ENCODE measurements at regions not wholly inside any gene's neighbourhood (a gene's known extent, or its start where the extent isn't known, plus 50 kb on each side); places are given as distances from the start of the nearest gene placed in this dataset.

- DNase-seq, result no peak
- H3K4me1 ChIP-seq (replicated peaks in 1 of 2), result no peaks in the 10 kb centered on the region
- H3K27ac ChIP-seq, result no peak overlapping the region
- WGBS, 4 donors, result 82 to 95% (median 90%) methylated on average over 1 of the region's 1 CpG
- intact Hi-C loops (cut with DNase I), result no loop called here
- TF ChIP-seq CTCF (IDR thresholded peaks at IDR 0.05) (no peak), POLR2A (IDR thresholded peaks at IDR 0.05) (no peak)
- H3K36me3 ChIP-seq (replicated peaks in 1 of 2), result no peaks in the 10 kb centered on the region
- no peaks in the 10 kb centered on the region for H3K9me3 ChIP-seq (replicated peaks in 1 of 3)
- H3K27me3 ChIP-seq, result no peaks in the 10 kb centered on the region
- no peak overlapping the region for H3K4me3 ChIP-seq
Observed at GRCh38 chr9:88026118-88026479, 51.8 kb upstream of the CDK20 start.

- Histone ChIP-seq H3K27me3 (no peaks in the 10 kb centered on the region), H3K36me3 (replicated peaks in 1 of 2) (no peaks in the 10 kb centered on the region), H3K4me3 (no peak overlapping the region), H3K4me1 (replicated peaks in 1 of 2) (no peaks in the 10 kb centered on the region), H3K9me3 (replicated peaks in 1 of 3) (no peaks in the 10 kb centered on the region), H3K27ac (no peak overlapping the region)
- 85 to 90% (median 87%) methylated on average over 7 to 8 of the region's 8 CpGs for WGBS, 4 donors
- intact Hi-C loops (cut with DNase I), result no loop called here
- TF ChIP-seq CTCF (IDR thresholded peaks at IDR 0.05) (no peak), POLR2A (IDR thresholded peaks at IDR 0.05) (no peak)
- DNase-seq, result no peak
Observed at GRCh38 chr9:88025411-88026117, 51.2 kb upstream of the CDK20 start.

- no peaks in the 10 kb centered on the region for H3K4me1 ChIP-seq (replicated peaks in 1 of 2)
- H3K4me3 ChIP-seq, result no peak overlapping the region
- no peak for DNase-seq
- TF ChIP-seq CTCF (IDR thresholded peaks at IDR 0.05) (no peak), POLR2A (IDR thresholded peaks at IDR 0.05) (no peak)
- H3K9me3 ChIP-seq (replicated peaks in 1 of 3), result no peaks in the 10 kb centered on the region
- WGBS, 4 donors, result 80 to 89% (median 84%) methylated on average over 4 of the region's 4 CpGs
- no peaks in the 10 kb centered on the region for H3K36me3 ChIP-seq (replicated peaks in 1 of 2)
- intact Hi-C loops (cut with DNase I), result no loop called here
- H3K27me3 ChIP-seq, result no peaks in the 10 kb centered on the region
- no peak overlapping the region for H3K27ac ChIP-seq
Observed at GRCh38 chr9:88024896-88025295, 50.6 kb upstream of the CDK20 start.

Measured in adrenal gland (tissue), 9 donors.